GM12873 (cell line): ENCODE measurements at regions not wholly inside any gene's neighbourhood (a gene's known extent, or its start where the extent isn't known, plus 50 kb on each side); places are given as distances from the start of the nearest gene placed in this dataset.

Source experiments
- CTCF ChIP-seq: IDR thresholded peaks from 2 replicates; pipeline ENCODE4 v1.5.1; 2012; ENCODE audit warnings: low read depth, mild to moderate bottlenecking, moderate library complexity, low read length, control low read depth; ENCODE audit not compliant: insufficient read depth; ENCODE audit errors: missing control alignments

- no peak for TF ChIP-seq CTCF
These were observed 115.1 kb upstream of the CTNND2 start for GRCh38 chr5:12019306-12019705.

GRCh38 chr5:12017007-12017406 is 112.8 kb upstream of the CTNND2 start:
- no peak for TF ChIP-seq CTCF

- TF ChIP-seq CTCF = no peak
These were observed 112.0 kb upstream of the CTNND2 start for GRCh38 chr5:12016159-12016746.

GRCh38 chr5:12013351-12013750 is 109.1 kb upstream of the CTNND2 start:
- TF ChIP-seq CTCF = no peak

GRCh38 chr5:12003680-12004079 is 99.4 kb upstream of the CTNND2 start:
- no peak for TF ChIP-seq CTCF

GRCh38 chr5:11998397-11998796 is 94.2 kb upstream of the CTNND2 start:
- no peak for TF ChIP-seq CTCF

GRCh38 chr5:11997942-11998341 is 93.7 kb upstream of the CTNND2 start:
- no peak for TF ChIP-seq CTCF
